ENCODE measurements at regions not wholly inside any gene's neighbourhood (a gene's known extent, or its start where the extent isn't known, plus 50 kb on each side); places are given as distances from the start of the nearest gene placed in this dataset.
A peak's percentile ranks its signal among the peaks of the same experiment; 100 is the strongest.

DNA sequence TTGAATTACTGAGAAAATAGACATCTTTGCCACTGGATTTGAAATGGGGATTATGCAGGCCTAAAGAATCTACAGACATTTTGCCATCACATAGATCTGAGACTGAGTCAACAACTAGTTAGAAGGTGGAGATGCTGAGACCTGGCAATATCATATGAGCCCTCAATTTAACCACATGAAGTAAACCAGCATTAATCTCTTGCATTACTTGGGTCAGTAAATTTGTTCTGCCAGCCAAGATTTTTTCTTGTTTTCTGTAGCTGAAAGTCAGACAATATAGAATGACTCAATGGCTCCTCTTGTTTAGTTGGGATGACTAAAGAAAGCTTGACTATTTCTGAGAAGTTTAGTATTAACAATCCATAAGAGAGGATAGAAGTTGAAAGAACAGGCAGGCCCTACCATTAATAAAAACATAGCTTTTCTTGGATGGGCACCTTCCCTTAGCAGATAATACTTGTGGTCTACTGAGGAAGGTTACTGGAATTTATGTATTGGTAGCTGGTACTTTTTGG, 396.7 kb upstream of the SORCS1 start:
- no peaks in the 10 kb centered on the region for H3K9me3 ChIP-seq (ENCODE audit: control insufficient read depth, insufficient read depth, low read length)
- H3K36me3 ChIP-seq (ENCODE audit: control insufficient read depth, insufficient read depth, low read length): no peaks in the 10 kb centered on the region
- H3K27ac ChIP-seq (ENCODE audit: low read depth, low read length): no peak overlapping the region
- no peak overlapping the region for H3K9ac ChIP-seq (ENCODE audit: low read depth, low read length)
- H3K4me3 ChIP-seq (ENCODE audit: low read depth, low read length): no peak overlapping the region
- H3K4me1 ChIP-seq (ENCODE audit: control insufficient read depth, insufficient read depth, low read length): no peaks in the 10 kb centered on the region
- H3K27me3 ChIP-seq (ENCODE audit: control insufficient read depth, insufficient read depth, low read length): no peaks in the 10 kb centered on the region

- Histone ChIP-seq H3K4me3 (ENCODE audit: low read depth, low read length) (no peak overlapping the region), H3K27me3 (ENCODE audit: control insufficient read depth, insufficient read depth, low read length) (no peaks in the 10 kb centered on the region), H3K4me1 (ENCODE audit: control insufficient read depth, insufficient read depth, low read length) (no peaks in the 10 kb centered on the region), H3K9ac (ENCODE audit: low read depth, low read length) (no peak overlapping the region), H3K9me3 (ENCODE audit: control insufficient read depth, insufficient read depth, low read length) (no peaks in the 10 kb centered on the region), H3K27ac (ENCODE audit: low read depth, low read length) (no peak overlapping the region), H3K36me3 (ENCODE audit: control insufficient read depth, insufficient read depth, low read length) (no peaks in the 10 kb centered on the region)
Observed at GRCh38 chr10:107557916-107558315, 393.4 kb upstream of the SORCS1 start.

DNA sequence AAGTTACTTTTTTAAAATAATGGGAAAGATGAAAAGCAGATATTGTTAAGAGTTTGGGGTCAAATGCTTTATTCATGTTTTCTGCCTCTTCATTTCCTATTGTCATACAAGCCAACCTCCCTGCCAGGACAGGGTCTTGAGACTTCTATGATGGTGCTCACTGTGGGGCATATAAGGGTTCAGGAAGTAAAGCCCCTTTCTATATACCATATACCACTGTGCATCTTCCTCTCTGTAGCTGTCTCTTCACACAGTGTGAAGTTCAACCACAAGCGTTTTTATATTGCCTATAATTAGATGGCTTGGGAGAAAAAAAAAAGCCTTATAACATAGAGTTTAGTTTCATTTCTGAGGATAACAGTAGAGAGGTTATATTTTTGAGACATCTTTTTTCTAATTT, 389.8 kb upstream of the SORCS1 start:
- Histone ChIP-seq H3K9ac (ENCODE audit: low read depth, low read length) (no peak overlapping the region), H3K36me3 (ENCODE audit: control insufficient read depth, insufficient read depth, low read length) (no peaks in the 10 kb centered on the region), H3K4me3 (ENCODE audit: low read depth, low read length) (no peak overlapping the region), H3K27me3 (ENCODE audit: control insufficient read depth, insufficient read depth, low read length) (no peaks in the 10 kb centered on the region), H3K27ac (ENCODE audit: low read depth, low read length) (no peak overlapping the region), H3K4me1 (ENCODE audit: control insufficient read depth, insufficient read depth, low read length) (no peaks in the 10 kb centered on the region), H3K9me3 (ENCODE audit: control insufficient read depth, insufficient read depth, low read length) (no peaks in the 10 kb centered on the region; the same call in 1 of the 2 replicates)

DNA sequence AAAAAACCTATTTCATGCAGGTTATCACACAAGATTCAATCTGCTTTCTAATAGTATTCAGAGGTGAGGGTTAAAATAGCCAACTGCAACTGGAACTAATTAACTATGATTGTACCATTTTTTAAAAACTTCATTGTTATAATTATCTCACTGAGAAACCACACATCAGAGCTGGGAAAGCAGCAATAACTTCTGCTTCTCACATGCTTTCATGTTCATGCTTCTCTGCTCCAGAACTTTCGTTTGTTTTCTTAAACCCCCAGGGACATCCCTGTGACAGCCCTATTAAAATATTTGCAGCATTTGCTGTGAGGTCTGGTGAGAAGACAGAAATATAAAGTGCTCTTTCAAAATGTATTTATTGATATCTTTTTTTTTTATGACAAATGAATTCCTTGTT, 389.0 kb upstream of the SORCS1 start:
- Histone ChIP-seq H3K27ac (ENCODE audit: low read depth, low read length) (no peak overlapping the region), H3K4me3 (ENCODE audit: low read depth, low read length) (no peak overlapping the region), H3K9ac (ENCODE audit: low read depth, low read length) (no peak overlapping the region)

GRCh38 chr10:107552963-107553362, 388.5 kb upstream of the SORCS1 start:
- Histone ChIP-seq H3K36me3 (ENCODE audit: control insufficient read depth, insufficient read depth, low read length) (no peaks in the 10 kb centered on the region), H3K9me3 (ENCODE audit: control insufficient read depth, insufficient read depth, low read length) (no peaks in the 10 kb centered on the region; the same call in 1 of the 2 replicates), H3K4me3 (ENCODE audit: low read depth, low read length) (no peak overlapping the region), H3K4me1 (ENCODE audit: control insufficient read depth, insufficient read depth, low read length) (peaks cover 9% of the 10 kb centered on the region), H3K27me3 (ENCODE audit: control insufficient read depth, insufficient read depth, low read length) (no peaks in the 10 kb centered on the region), H3K9ac (ENCODE audit: low read depth, low read length) (no peak overlapping the region), H3K27ac (ENCODE audit: low read depth, low read length) (no peak overlapping the region)

More for the DNA sequence above, 389.0 kb upstream of the SORCS1 start:
- Histone ChIP-seq H3K9me3 (ENCODE audit: control insufficient read depth, insufficient read depth, low read length) (no peaks in the 10 kb centered on the region; the same call in 1 of the 2 replicates), H3K36me3 (ENCODE audit: control insufficient read depth, insufficient read depth, low read length) (no peaks in the 10 kb centered on the region), H3K27me3 (ENCODE audit: control insufficient read depth, insufficient read depth, low read length) (no peaks in the 10 kb centered on the region), H3K4me1 (ENCODE audit: control insufficient read depth, insufficient read depth, low read length) (peaks cover 4% of the 10 kb centered on the region)

GRCh38 chr10:107548301-107548700, 383.8 kb upstream of the SORCS1 start:
- no peaks in the 10 kb centered on the region for H3K27me3 ChIP-seq (ENCODE audit: control insufficient read depth, insufficient read depth, low read length)
- no peaks in the 10 kb centered on the region for H3K36me3 ChIP-seq (ENCODE audit: control insufficient read depth, insufficient read depth, low read length)
- peaks cover 23% of the 10 kb centered on the region for H3K4me1 ChIP-seq (ENCODE audit: control insufficient read depth, insufficient read depth, low read length)
- H3K9me3 ChIP-seq (ENCODE audit: control insufficient read depth, insufficient read depth, low read length): no peaks in the 10 kb centered on the region; the same call in 1 of the 2 replicates
- H3K27ac ChIP-seq (ENCODE audit: low read depth, low read length): peak overlapping the region; percentile 34
- no peak overlapping the region for H3K4me3 ChIP-seq (ENCODE audit: low read depth, low read length)
- H3K9ac ChIP-seq (ENCODE audit: low read depth, low read length): no peak overlapping the region

DNA sequence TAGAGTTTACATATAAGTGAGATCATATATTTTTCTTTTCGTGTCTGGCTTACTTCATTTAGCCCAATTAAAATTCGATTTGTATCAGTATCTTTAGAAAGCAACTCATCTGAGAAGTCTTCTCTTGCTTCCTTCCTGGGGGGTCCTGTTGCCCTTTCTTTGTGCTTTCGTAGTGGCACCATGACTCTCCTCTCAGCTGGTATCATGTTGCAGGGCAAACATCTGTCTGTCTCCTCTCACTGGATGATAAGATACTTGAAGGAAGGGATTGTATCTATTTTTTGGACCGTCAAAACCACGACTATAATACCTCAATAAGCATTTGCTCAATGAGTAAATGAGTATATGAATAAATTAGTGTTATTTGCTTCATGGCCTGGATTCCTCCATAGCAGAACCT, 382.5 kb upstream of the SORCS1 start:
- no peak overlapping the region for H3K9ac ChIP-seq (ENCODE audit: low read depth, low read length)
- H3K27me3 ChIP-seq (ENCODE audit: control insufficient read depth, insufficient read depth, low read length): no peaks in the 10 kb centered on the region
- H3K4me3 ChIP-seq (ENCODE audit: low read depth, low read length): no peak overlapping the region
- no peaks in the 10 kb centered on the region for H3K36me3 ChIP-seq (ENCODE audit: control insufficient read depth, insufficient read depth, low read length)
- peaks cover 33% of the 10 kb centered on the region for H3K4me1 ChIP-seq (ENCODE audit: control insufficient read depth, insufficient read depth, low read length)
- H3K27ac ChIP-seq (ENCODE audit: low read depth, low read length): no peak overlapping the region
- H3K9me3 ChIP-seq (ENCODE audit: control insufficient read depth, insufficient read depth, low read length): no peaks in the 10 kb centered on the region; the same call in 1 of the 2 replicates

GRCh38 chr10:107546284-107546683, 381.8 kb upstream of the SORCS1 start:
- Histone ChIP-seq H3K27ac (ENCODE audit: low read depth, low read length) (no peak overlapping the region), H3K4me3 (ENCODE audit: low read depth, low read length) (no peak overlapping the region), H3K27me3 (ENCODE audit: control insufficient read depth, insufficient read depth, low read length) (no peaks in the 10 kb centered on the region), H3K36me3 (ENCODE audit: control insufficient read depth, insufficient read depth, low read length) (no peaks in the 10 kb centered on the region), H3K9me3 (ENCODE audit: control insufficient read depth, insufficient read depth, low read length) (no peaks in the 10 kb centered on the region; the same call in 1 of the 2 replicates), H3K4me1 (ENCODE audit: control insufficient read depth, insufficient read depth, low read length) (peaks cover 34% of the 10 kb centered on the region), H3K9ac (ENCODE audit: low read depth, low read length) (no peak overlapping the region)

DNA sequence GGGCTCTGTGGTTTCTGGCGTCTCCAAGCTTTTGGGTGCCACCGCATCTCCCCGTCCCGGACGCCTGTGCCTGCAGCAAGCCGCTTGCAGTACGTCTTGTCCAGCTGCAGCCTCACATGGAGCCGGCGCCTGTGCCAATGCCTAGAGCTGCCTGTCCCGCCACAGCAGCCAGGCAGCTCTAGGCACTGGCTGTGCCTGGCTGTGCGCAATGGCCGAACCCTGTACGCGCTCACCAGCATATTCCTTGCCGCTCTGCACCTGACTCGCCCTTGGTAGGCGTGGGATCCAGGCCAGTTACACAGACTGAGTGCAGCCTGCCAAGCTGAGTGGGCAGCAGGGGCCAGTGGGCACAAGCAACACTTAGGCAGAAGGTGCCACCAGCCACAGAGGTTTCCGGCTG, 381.2 kb upstream of the SORCS1 start:
- Histone ChIP-seq H3K4me3 (ENCODE audit: low read depth, low read length) (no peak overlapping the region), H3K27ac (ENCODE audit: low read depth, low read length) (no peak overlapping the region), H3K9me3 (ENCODE audit: control insufficient read depth, insufficient read depth, low read length) (no peaks in the 10 kb centered on the region; the same call in 1 of the 2 replicates), H3K9ac (ENCODE audit: low read depth, low read length) (no peak overlapping the region), H3K4me1 (ENCODE audit: control insufficient read depth, insufficient read depth, low read length) (peaks cover 34% of the 10 kb centered on the region), H3K27me3 (ENCODE audit: control insufficient read depth, insufficient read depth, low read length) (no peaks in the 10 kb centered on the region), H3K36me3 (ENCODE audit: control insufficient read depth, insufficient read depth, low read length) (no peaks in the 10 kb centered on the region)

DNA sequence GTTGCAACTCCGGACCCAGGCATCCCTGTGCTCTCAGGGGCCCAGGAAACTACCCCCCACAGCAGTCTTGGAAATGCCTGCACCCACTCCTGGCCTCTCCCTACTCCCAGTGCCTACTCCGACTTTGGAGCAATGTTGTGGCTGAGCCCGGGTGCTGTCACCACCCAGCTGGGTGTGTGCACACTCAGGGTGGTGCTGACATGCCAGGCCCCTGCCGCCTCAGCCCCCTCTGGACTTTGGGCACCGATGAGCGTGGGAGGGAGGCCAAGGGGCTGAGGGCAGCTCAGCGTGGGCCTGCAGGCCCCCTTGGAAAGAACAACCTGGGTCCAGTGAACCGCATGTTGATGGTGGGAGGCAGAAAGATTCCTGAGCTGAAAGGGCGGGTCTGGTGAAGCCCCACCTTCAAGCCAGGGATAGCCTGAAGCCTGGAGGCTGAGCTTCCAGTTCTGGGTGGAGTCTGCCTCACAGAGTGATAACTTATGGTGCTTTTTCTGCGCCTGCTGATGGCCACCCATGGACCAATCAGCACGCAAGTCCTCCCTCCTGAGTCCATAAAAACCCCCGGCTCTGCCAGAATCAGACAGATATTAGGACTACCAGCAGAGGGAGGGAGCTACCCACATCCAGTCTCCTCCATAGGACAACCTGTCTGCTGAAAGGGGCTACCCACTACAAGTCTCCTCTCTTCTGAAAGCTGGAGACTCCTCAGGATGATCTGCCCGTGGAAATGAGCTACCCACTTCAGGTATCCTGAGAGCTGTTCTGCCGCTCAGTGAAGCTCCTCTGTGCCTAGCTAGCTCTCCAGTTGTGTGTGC, 380.4 kb upstream of the SORCS1 start:
- Histone ChIP-seq H3K9ac (ENCODE audit: low read depth, low read length) (no peak overlapping the region), H3K27me3 (ENCODE audit: control insufficient read depth, insufficient read depth, low read length) (no peaks in the 10 kb centered on the region), H3K9me3 (ENCODE audit: control insufficient read depth, insufficient read depth, low read length) (no peaks in the 10 kb centered on the region; the same call in 1 of the 2 replicates), H3K27ac (ENCODE audit: low read depth, low read length) (no peak overlapping the region), H3K36me3 (ENCODE audit: control insufficient read depth, insufficient read depth, low read length) (no peaks in the 10 kb centered on the region), H3K4me3 (ENCODE audit: low read depth, low read length) (no peak overlapping the region), H3K4me1 (ENCODE audit: control insufficient read depth, insufficient read depth, low read length) (peaks cover 34% of the 10 kb centered on the region)

DNA sequence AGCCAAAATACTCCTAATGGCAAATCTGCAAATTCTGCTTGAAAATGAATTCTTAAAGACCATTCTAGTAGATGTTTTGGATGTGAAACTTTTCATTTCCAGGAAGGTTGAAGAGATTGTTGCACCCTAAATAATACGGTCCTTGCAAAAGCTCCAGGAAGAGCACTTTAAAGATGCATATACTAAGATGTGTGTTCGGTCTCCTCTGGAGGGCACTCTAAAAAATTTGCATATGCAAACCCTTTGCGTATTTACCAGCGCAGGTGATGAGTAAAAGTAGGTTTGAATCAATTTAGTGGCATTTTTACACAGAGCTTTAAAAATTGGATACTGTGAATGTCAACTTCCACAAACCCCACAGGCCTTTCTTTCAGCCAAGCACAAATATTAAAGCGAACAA, 378.1 kb upstream of the SORCS1 start:
- Histone ChIP-seq H3K4me1 (ENCODE audit: control insufficient read depth, insufficient read depth, low read length) (peaks cover 28% of the 10 kb centered on the region), H3K36me3 (ENCODE audit: control insufficient read depth, insufficient read depth, low read length) (no peaks in the 10 kb centered on the region), H3K9ac (ENCODE audit: low read depth, low read length) (no peak overlapping the region), H3K4me3 (ENCODE audit: low read depth, low read length) (no peak overlapping the region), H3K9me3 (ENCODE audit: control insufficient read depth, insufficient read depth, low read length) (no peaks in the 10 kb centered on the region), H3K27ac (ENCODE audit: low read depth, low read length) (no peak overlapping the region), H3K27me3 (ENCODE audit: control insufficient read depth, insufficient read depth, low read length) (no peaks in the 10 kb centered on the region)

All from HUES48 (cell line).